HUES48 (cell line): ENCODE measurements at regions not wholly inside any gene's neighbourhood (a gene's known extent, or its start where the extent isn't known, plus 50 kb on each side); places are given as distances from the start of the nearest gene placed in this dataset.
"Not testable (repeated sequence)": the region's sequence is repeated elsewhere in the genome, so short reads cannot be mapped to it uniquely, and the experiment has no call there.

Experiments
- H3K27ac ChIP-seq: one replicate; pipeline ENCODE4 v1.7.0; 2013; ENCODE audit warnings: low read depth, low read length, inconsistent platforms
- H3K27me3 ChIP-seq: 2 replicates; pipeline ENCODE4 v1.6.1; 2013; ENCODE audit warnings: mild to moderate bottlenecking, low read length; ENCODE audit not compliant: control insufficient read depth, insufficient read depth
- H3K36me3 ChIP-seq: 2 replicates; pipeline ENCODE4 v1.6.1; 2013; ENCODE audit warnings: low read length; ENCODE audit not compliant: control insufficient read depth, insufficient read depth
- H3K4me1 ChIP-seq: 2 replicates; pipeline ENCODE4 v1.6.1; 2013; ENCODE audit warnings: mild to moderate bottlenecking, low read length; ENCODE audit not compliant: control insufficient read depth, insufficient read depth
- H3K4me3 ChIP-seq: 2 replicates; pipeline ENCODE4 v1.5.1; 2013; ENCODE audit warnings: mild to moderate bottlenecking, low read depth, low read length
- H3K9ac ChIP-seq: 2 replicates; pipeline ENCODE4 v1.6.1; 2013; ENCODE audit warnings: mild to moderate bottlenecking, low read depth, low read length, moderate library complexity
- H3K9me3 ChIP-seq: 2 replicates; pipeline ENCODE4 v1.6.1; 2013; ENCODE audit warnings: low read length; ENCODE audit not compliant: control insufficient read depth, insufficient read depth

DNA sequence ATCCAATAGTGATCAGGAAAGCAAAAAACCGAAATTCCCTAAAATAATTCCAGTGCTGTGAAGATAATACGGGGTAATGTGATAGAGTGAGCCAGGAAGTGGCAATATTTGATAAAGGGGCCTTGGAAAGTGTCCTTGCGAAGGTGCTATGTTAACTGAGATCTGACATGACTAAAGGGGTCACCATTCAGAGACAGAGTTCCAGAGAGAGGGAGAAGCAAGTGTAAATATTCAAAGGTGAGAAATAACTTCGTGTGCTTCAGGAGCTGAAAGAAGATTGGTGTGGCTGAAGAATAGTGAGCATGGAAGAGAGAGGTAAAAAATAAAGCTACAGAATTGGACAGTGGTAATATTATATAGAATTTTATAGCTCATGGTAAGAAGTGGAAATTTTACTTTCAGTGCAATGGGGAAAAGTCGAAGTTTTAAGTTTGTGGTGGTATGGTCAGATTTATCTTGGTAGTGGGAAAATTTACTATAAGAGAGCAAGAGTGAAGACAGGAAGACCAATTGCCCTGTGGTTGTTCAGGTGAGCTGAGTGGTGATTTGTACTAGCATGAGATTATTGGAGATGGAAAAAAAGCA, 164.5 kb downstream of the JRKL start:
- no peak overlapping the region for H3K4me3 ChIP-seq

GRCh38 chr11:96555826-96556225, 166.0 kb downstream of the JRKL start:
- not testable (repeated sequence) for H3K27me3 ChIP-seq, H3K9me3 ChIP-seq

More for the DNA sequence above, 164.5 kb downstream of the JRKL start:
- no peak overlapping the region for H3K9ac ChIP-seq
- no peaks in the 10 kb centered on the region for H3K4me1 ChIP-seq
- H3K9me3 ChIP-seq = peaks cover 3% of the 10 kb centered on the region
- H3K27me3 ChIP-seq = no peaks in the 10 kb centered on the region
- H3K27ac ChIP-seq = no peak overlapping the region
- no peaks in the 10 kb centered on the region for H3K36me3 ChIP-seq

GRCh38 chr11:96560727-96561126, 170.9 kb downstream of the JRKL start:
- H3K27ac ChIP-seq, H3K4me3 ChIP-seq, H3K4me1 ChIP-seq, H3K27me3 ChIP-seq, H3K36me3 ChIP-seq, H3K9me3 ChIP-seq, H3K9ac ChIP-seq: not testable (repeated sequence)

More at GRCh38 chr11:96555826-96556225, 166.0 kb downstream of the JRKL start:
- H3K9ac ChIP-seq, H3K27ac ChIP-seq, H3K36me3 ChIP-seq, H3K4me1 ChIP-seq, H3K4me3 ChIP-seq: not testable (repeated sequence)

DNA sequence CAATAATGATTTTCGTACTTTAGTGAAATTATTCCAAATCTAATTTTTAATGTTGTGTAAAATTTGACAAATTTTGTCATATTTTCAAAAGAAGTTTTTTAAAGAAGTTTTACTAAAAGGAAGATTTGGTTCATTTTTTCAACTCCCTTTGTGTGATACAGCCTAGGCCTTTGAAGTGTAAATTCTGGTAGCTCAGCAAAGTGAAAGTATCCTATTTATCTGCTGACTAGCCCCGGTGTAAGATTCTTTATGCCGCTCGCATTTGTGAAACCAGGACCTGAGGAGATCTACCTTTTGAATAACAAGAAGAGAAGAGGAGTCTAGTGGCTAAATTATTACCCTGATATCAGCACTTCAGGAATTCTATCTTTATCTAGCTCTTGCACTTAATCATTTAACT, 177.4 kb downstream of the JRKL start:
- Histone ChIP-seq H3K27ac (peak overlapping the region; percentile 82), H3K4me1 (peaks cover 16% of the 10 kb centered on the region), H3K4me3 (peak overlapping the region; percentile 31; the same call in 1 of the 2 replicates), H3K27me3 (no peaks in the 10 kb centered on the region), H3K9ac (no peak overlapping the region), H3K9me3 (no peaks in the 10 kb centered on the region), H3K36me3 (no peaks in the 10 kb centered on the region)

DNA sequence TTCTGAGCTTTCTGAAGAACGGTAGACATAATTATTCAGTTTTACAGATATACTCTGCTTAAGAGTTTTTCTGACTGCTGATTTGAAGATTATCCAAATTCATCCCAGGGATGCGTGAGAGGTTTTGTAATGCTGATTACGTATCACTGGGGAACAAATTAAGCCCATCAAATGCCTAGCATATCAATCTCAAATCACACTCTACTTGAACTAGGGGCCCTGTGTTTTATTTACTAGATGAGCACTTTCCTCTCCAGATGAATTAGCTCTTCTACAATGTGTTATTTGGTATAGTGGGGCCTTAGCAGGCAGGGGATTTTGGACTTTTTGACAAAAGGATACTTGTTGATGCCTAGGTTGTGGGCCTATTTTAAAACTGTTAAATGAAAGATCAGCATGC, 177.9 kb downstream of the JRKL start:
- Histone ChIP-seq H3K9me3 (no peaks in the 10 kb centered on the region), H3K27ac (peak overlapping the region; percentile 82), H3K9ac (no peak overlapping the region), H3K36me3 (no peaks in the 10 kb centered on the region), H3K4me3 (peak overlapping the region; percentile 31; the same call in 1 of the 2 replicates), H3K4me1 (peaks cover 16% of the 10 kb centered on the region), H3K27me3 (no peaks in the 10 kb centered on the region)

DNA sequence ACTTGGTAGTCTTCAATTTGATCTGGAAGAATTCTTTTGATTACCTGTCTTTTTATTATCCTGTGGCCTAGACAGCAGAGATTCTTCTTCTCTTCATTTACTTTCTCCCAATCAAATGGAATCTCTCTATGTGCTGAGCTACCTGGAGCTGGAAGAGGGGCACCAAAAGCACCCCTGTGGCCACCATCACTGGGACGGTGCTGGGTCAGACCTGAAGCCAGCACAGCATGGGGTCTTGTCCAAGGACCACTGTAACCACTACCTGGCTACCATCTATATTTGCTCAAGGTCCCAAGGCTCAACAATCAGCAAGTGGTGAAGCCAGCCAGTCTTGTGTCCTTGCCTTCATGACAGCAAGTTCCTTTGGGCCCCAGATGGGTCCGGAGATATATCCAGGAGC, 186.6 kb downstream of the JRKL start:
- Histone ChIP-seq H3K4me3 (no peak overlapping the region), H3K36me3 (no peaks in the 10 kb centered on the region), H3K9ac (no peak overlapping the region), H3K4me1 (peaks cover 12% of the 10 kb centered on the region), H3K27me3 (no peaks in the 10 kb centered on the region), H3K27ac (no peak overlapping the region), H3K9me3 (no peaks in the 10 kb centered on the region)

DNA sequence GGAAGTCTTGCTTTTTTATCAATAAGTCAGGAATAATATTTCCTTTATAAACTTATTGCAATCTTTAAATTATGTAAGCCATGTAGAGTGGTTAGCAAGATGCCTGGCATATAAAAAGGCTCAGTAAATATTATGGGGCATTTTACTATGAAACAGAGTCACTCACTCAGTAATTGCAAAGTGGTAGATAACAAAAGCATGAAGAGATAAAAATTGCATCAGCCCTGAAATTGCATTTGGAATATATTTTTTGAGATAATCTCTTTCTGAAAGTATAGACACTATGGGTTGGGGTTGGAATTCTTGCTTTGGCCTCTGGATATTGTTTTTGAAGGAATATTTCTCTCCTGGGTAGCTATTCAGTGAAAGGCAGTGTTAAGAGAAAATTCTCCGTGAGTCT, 188.6 kb downstream of the JRKL start:
- no peak overlapping the region for H3K9ac ChIP-seq
- no peak overlapping the region for H3K4me3 ChIP-seq
- H3K36me3 ChIP-seq = no peaks in the 10 kb centered on the region
- peaks cover 12% of the 10 kb centered on the region for H3K4me1 ChIP-seq
- no peaks in the 10 kb centered on the region for H3K27me3 ChIP-seq
- H3K27ac ChIP-seq = no peak overlapping the region
- no peaks in the 10 kb centered on the region for H3K9me3 ChIP-seq

GRCh38 chr11:96579656-96580055, 189.8 kb downstream of the JRKL start:
- Histone ChIP-seq H3K9me3 (no peaks in the 10 kb centered on the region), H3K4me3 (no peak overlapping the region), H3K9ac (no peak overlapping the region), H3K36me3 (no peaks in the 10 kb centered on the region), H3K27ac (no peak overlapping the region), H3K27me3 (no peaks in the 10 kb centered on the region), H3K4me1 (peaks cover 12% of the 10 kb centered on the region)

DNA sequence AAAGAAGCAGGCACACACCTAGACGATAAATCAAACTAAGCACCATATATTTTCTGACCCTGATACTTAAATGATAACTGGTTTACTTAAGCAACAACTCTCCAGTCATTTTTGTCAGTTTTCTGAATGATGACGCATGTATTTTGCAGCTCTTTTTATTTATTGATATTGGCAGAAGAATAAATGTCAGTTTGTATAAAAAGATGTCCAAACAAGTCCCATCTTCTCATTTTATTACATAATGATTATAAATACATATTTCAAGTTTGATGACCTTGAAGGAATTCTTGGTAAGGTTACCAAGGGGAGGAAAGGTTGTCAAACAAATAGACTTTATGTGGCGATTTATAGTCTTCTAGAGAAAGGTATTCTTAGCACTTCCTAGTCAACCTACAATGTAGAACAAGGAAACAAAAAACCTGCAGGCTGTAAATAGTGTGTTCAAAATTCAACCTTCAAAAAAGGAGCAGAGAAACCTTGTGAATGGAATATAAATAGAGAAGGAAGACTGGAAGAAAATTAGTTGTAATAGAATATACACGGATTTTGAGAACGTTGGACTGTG, 190.7 kb downstream of the JRKL start:
- no peak overlapping the region for H3K27ac ChIP-seq
- no peaks in the 10 kb centered on the region for H3K9me3 ChIP-seq
- no peaks in the 10 kb centered on the region for H3K27me3 ChIP-seq
- no peak overlapping the region for H3K9ac ChIP-seq
- no peak overlapping the region for H3K4me3 ChIP-seq
- H3K36me3 ChIP-seq = no peaks in the 10 kb centered on the region
- peaks cover 14% of the 10 kb centered on the region for H3K4me1 ChIP-seq

- H3K9ac ChIP-seq = peak overlapping the region; percentile 54; the same call in 1 of the 2 replicates
- not testable (repeated sequence) for H3K27me3 ChIP-seq, H3K36me3 ChIP-seq, H3K9me3 ChIP-seq, H3K4me3 ChIP-seq
- peaks cover 19% of the 10 kb centered on the region for H3K4me1 ChIP-seq
- H3K27ac ChIP-seq = peak overlapping the region; percentile 78
Observed at GRCh38 chr11:96585944-96586880, 196.4 kb downstream of the JRKL start.

- H3K27ac ChIP-seq, H3K9me3 ChIP-seq, H3K27me3 ChIP-seq, H3K36me3 ChIP-seq, H3K9ac ChIP-seq: not testable (repeated sequence)
- Histone ChIP-seq H3K4me1 (peaks cover 23% of the 10 kb centered on the region), H3K4me3 (peak overlapping the region; percentile 21; the same call in 1 of the 2 replicates)
Observed at GRCh38 chr11:96588793-96589192, 199.0 kb downstream of the JRKL start.
